ENCODE measurements at regions not wholly inside any gene's neighbourhood (a gene's known extent, or its start where the extent isn't known, plus 50 kb on each side); places are given as distances from the start of the nearest gene placed in this dataset.

DNA sequence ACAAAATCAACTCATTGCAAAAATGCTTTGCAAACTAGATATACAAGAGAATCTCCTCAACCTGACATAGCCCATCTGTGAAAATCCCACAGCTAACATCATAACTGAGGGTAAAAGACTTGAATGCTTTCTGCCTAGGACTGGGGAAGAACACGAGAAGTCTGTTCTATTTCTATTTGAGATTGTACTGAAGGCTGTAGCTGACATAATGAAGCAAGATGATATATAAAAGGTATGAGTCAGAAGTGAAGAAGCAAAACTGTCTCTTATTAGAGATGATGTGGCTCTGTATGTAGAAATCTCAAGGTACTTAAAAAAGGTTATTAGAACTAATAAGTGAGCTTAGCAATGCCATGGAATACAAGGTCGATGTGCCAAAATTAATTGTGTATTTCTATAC is 639.9 kb upstream of the PFKP start:
- ChIA-PET POLR2A (no interaction called here), CTCF (no interaction called here)
- intact Hi-C loops (cut with DNase I, micrococcal nuclease) = no loop called here
- Mint-ChIP-seq H3K36me3 (ENCODE audit: low read depth) (no peaks in the 10 kb centered on the region), H3K4me3 (no peak overlapping the region), H3K4me1 (ENCODE audit: low read depth) (no peaks in the 10 kb centered on the region), H3K27ac (no peak overlapping the region), H3K9me3 (no peaks in the 10 kb centered on the region), H3K27me3 (peaks cover 4% of the 10 kb centered on the region)
- H3K4me3 ChIP-seq (ENCODE audit: low read length) = no peak overlapping the region
- DNase-seq = no peak
- no peaks in the 10 kb centered on the region for H3K9me3 ChIP-seq (ENCODE audit: control insufficient read depth in 1 of 2, insufficient read depth in 1 of 2, low read length in 2 of 2)
- no peak overlapping the region for H3K27ac ChIP-seq (ENCODE audit: low read depth in 1 of 2, low read length in 2 of 2)
- no peaks in the 10 kb centered on the region for H3K27me3 ChIP-seq (ENCODE audit: control insufficient read depth in 1 of 2, insufficient read depth in 2 of 2, low read length in 2 of 2)
- TF ChIP-seq, protein P1, sequence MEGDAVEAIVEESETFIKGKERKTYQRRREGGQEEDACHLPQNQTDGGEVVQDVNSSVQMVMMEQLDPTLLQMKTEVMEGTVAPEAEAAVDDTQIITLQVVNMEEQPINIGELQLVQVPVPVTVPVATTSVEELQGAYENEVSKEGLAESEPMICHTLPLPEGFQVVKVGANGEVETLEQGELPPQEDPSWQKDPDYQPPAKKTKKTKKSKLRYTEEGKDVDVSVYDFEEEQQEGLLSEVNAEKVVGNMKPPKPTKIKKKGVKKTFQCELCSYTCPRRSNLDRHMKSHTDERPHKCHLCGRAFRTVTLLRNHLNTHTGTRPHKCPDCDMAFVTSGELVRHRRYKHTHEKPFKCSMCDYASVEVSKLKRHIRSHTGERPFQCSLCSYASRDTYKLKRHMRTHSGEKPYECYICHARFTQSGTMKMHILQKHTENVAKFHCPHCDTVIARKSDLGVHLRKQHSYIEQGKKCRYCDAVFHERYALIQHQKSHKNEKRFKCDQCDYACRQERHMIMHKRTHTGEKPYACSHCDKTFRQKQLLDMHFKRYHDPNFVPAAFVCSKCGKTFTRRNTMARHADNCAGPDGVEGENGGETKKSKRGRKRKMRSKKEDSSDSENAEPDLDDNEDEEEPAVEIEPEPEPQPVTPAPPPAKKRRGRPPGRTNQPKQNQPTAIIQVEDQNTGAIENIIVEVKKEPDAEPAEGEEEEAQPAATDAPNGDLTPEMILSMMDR (IDR thresholded peaks at IDR 0.05) = no peak
- ATAC-seq (ENCODE audit: poor library complexity) = no peak
- no peaks in the 10 kb centered on the region for H3K36me3 ChIP-seq (ENCODE audit: insufficient read depth, low read length)
- no peaks in the 10 kb centered on the region for H3K4me1 ChIP-seq (ENCODE audit: insufficient read depth, low read length)

DNA sequence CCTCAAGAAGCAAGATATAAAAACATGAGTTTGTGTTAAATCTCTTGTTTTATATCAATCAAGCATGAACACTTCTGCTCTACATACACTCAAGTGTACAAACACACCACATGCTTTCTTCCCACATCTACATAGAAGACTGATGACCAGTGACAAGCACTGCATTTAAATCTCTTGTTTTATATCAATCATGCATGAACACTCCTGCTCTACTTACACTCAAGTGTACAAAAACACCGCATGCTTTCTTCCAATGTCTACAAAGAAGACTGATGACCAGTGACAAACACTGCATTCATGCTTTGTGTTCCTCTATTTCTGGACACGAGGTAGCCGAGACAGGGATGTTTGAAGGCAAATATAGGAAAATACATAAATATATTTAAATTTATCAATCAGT is 642.0 kb upstream of the PFKP start:
- ATAC-seq (ENCODE audit: poor library complexity) (no peak), DNase-seq (no peak)
- H3K27me3 ChIP-seq (ENCODE audit: control insufficient read depth in 1 of 2, insufficient read depth in 2 of 2, low read length in 2 of 2) = no peaks in the 10 kb centered on the region
- POLR2A ChIA-PET = no interaction called here
- H3K9me3 ChIP-seq (ENCODE audit: control insufficient read depth in 1 of 2, insufficient read depth in 1 of 2, low read length in 2 of 2) = no peaks in the 10 kb centered on the region
- H3K36me3 Mint-ChIP-seq (ENCODE audit: low read depth) = no peaks in the 10 kb centered on the region
- H3K27ac ChIP-seq (ENCODE audit: low read depth in 1 of 2, low read length in 2 of 2) = no peak overlapping the region
- no peak overlapping the region for H3K4me3 Mint-ChIP-seq
- TF ChIP-seq, protein P1 (IDR thresholded peaks at IDR 0.05) = no peak
- H3K27ac Mint-ChIP-seq = no peak overlapping the region
- no peaks in the 10 kb centered on the region for H3K4me1 ChIP-seq (ENCODE audit: insufficient read depth, low read length)
- CTCF ChIA-PET = no interaction called here
- H3K27me3 Mint-ChIP-seq = peaks cover 4% of the 10 kb centered on the region
- no peak overlapping the region for H3K4me3 ChIP-seq (ENCODE audit: low read length)
- H3K36me3 ChIP-seq (ENCODE audit: insufficient read depth, low read length) = no peaks in the 10 kb centered on the region
- H3K4me1 Mint-ChIP-seq (ENCODE audit: low read depth) = no peaks in the 10 kb centered on the region
- H3K9me3 Mint-ChIP-seq = no peaks in the 10 kb centered on the region
- intact Hi-C loops (cut with DNase I, micrococcal nuclease) = no loop called here

DNA sequence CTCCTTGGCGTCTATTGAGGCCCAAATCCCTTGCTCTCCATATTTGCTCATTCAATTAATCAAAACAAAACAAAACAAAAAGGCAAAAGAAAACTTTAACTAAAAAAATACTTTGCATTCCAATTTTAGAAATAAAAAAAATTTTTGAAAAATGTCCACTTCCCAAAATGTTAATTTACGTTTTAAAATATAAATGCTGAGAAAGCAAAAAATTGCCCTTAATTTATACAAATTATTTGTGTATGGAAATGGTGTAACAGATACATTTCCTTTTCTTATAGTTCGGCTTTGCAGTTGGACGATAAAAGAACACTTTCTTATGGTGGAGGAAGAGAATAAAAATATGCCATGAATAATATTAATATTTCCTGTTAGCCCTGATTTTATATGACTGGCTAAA is 652.8 kb upstream of the PFKP start:
- TF ChIP-seq, protein P1 (IDR thresholded peaks at IDR 0.05) = no peak
- H3K4me3 ChIP-seq (ENCODE audit: low read length) = no peak overlapping the region
- peaks cover 4% of the 10 kb centered on the region for H3K27me3 Mint-ChIP-seq
- no peaks in the 10 kb centered on the region for H3K4me1 ChIP-seq (ENCODE audit: insufficient read depth, low read length)
- ChIA-PET CTCF (no interaction called here), POLR2A (no interaction called here)
- H3K27me3 ChIP-seq (ENCODE audit: control insufficient read depth in 1 of 2, insufficient read depth in 2 of 2, low read length in 2 of 2) = no peaks in the 10 kb centered on the region
- H3K4me1 Mint-ChIP-seq (ENCODE audit: low read depth) = no peaks in the 10 kb centered on the region
- H3K4me3 Mint-ChIP-seq = no peak overlapping the region
- no peaks in the 10 kb centered on the region for H3K36me3 Mint-ChIP-seq (ENCODE audit: low read depth)
- peaks cover 0 to 9% of the 10 kb centered on the region in 2 experiments for H3K9me3 ChIP-seq (ENCODE audit: control insufficient read depth in 1 of 2, insufficient read depth in 1 of 2, low read length in 2 of 2)
- no peak overlapping the region for H3K27ac Mint-ChIP-seq
- H3K27ac ChIP-seq (ENCODE audit: low read depth in 1 of 2, low read length in 2 of 2) = no peak overlapping the region
- DNase-seq (no peak), ATAC-seq (ENCODE audit: poor library complexity) (no peak)
- H3K36me3 ChIP-seq (ENCODE audit: insufficient read depth, low read length) = no peaks in the 10 kb centered on the region
- no peaks in the 10 kb centered on the region for H3K9me3 Mint-ChIP-seq
- intact Hi-C loops (cut with DNase I, micrococcal nuclease) = no loop called here
